ENCODE measurements at regions not wholly inside any gene's neighbourhood (a gene's known extent, or its start where the extent isn't known, plus 50 kb on each side); places are given as distances from the start of the nearest gene placed in this dataset.

GRCh38 chr11:70682760-70683159 lies 284.4 kb downstream of the CTTN start:
- H3K9ac ChIP-seq (ENCODE audit: low read length) = no peak overlapping the region
- no peak overlapping the region for H3K27ac ChIP-seq (ENCODE audit: low read depth, low read length)
- H3K27me3 ChIP-seq (ENCODE audit: control insufficient read depth, insufficient read depth, low read length) = no peaks in the 10 kb centered on the region
- no peak overlapping the region for H3K4me3 ChIP-seq (ENCODE audit: low read length)
- H3K4me1 ChIP-seq (ENCODE audit: control insufficient read depth, insufficient read depth, low read length) = no peaks in the 10 kb centered on the region
- peaks cover 4% of the 10 kb centered on the region for H3K36me3 ChIP-seq (ENCODE audit: control insufficient read depth, insufficient read depth, low read length)

GRCh38 chr11:70687716-70688115 lies 289.4 kb downstream of the CTTN start:
- H3K4me1 ChIP-seq (ENCODE audit: control insufficient read depth, insufficient read depth, low read length) = no peaks in the 10 kb centered on the region
- H3K27me3 ChIP-seq (ENCODE audit: control insufficient read depth, insufficient read depth, low read length) = no peaks in the 10 kb centered on the region
- peaks cover 4% of the 10 kb centered on the region for H3K36me3 ChIP-seq (ENCODE audit: control insufficient read depth, insufficient read depth, low read length)
- H3K27ac ChIP-seq (ENCODE audit: low read depth, low read length) = no peak overlapping the region
- no peak overlapping the region for H3K4me3 ChIP-seq (ENCODE audit: low read length)
- no peak overlapping the region for H3K9ac ChIP-seq (ENCODE audit: low read length)

- Histone ChIP-seq H3K27me3 (ENCODE audit: control insufficient read depth, insufficient read depth, low read length) (no peaks in the 10 kb centered on the region), H3K4me3 (ENCODE audit: low read length) (no peak overlapping the region), H3K4me1 (ENCODE audit: control insufficient read depth, insufficient read depth, low read length) (no peaks in the 10 kb centered on the region), H3K9ac (ENCODE audit: low read length) (no peak overlapping the region), H3K27ac (ENCODE audit: low read depth, low read length) (no peak overlapping the region), H3K36me3 (ENCODE audit: control insufficient read depth, insufficient read depth, low read length) (peaks cover 4% of the 10 kb centered on the region)
These were observed 289.8 kb downstream of the CTTN start for GRCh38 chr11:70688142-70688541.

GRCh38 chr11:70689764-70690163 lies 291.4 kb downstream of the CTTN start:
- no peak overlapping the region for H3K9ac ChIP-seq (ENCODE audit: low read length)
- no peak overlapping the region for H3K27ac ChIP-seq (ENCODE audit: low read depth, low read length)
- H3K4me1 ChIP-seq (ENCODE audit: control insufficient read depth, insufficient read depth, low read length) = no peaks in the 10 kb centered on the region
- H3K27me3 ChIP-seq (ENCODE audit: control insufficient read depth, insufficient read depth, low read length) = no peaks in the 10 kb centered on the region
- H3K4me3 ChIP-seq (ENCODE audit: low read length) = no peak overlapping the region
- H3K36me3 ChIP-seq (ENCODE audit: control insufficient read depth, insufficient read depth, low read length) = no peaks in the 10 kb centered on the region

- Histone ChIP-seq H3K27ac (ENCODE audit: low read depth, low read length) (no peak overlapping the region), H3K9ac (ENCODE audit: low read length) (no peak overlapping the region), H3K4me3 (ENCODE audit: low read length) (no peak overlapping the region), H3K36me3 (ENCODE audit: control insufficient read depth, insufficient read depth, low read length) (no peaks in the 10 kb centered on the region), H3K4me1 (ENCODE audit: control insufficient read depth, insufficient read depth, low read length) (no peaks in the 10 kb centered on the region), H3K27me3 (ENCODE audit: control insufficient read depth, insufficient read depth, low read length) (no peaks in the 10 kb centered on the region)
These were observed 293.8 kb downstream of the CTTN start for GRCh38 chr11:70692131-70692530.

GRCh38 chr11:70694371-70694770 lies 296.0 kb downstream of the CTTN start:
- H3K4me3 ChIP-seq (ENCODE audit: low read length) = no peak overlapping the region
- H3K27ac ChIP-seq (ENCODE audit: low read depth, low read length) = no peak overlapping the region
- H3K27me3 ChIP-seq (ENCODE audit: control insufficient read depth, insufficient read depth, low read length) = no peaks in the 10 kb centered on the region
- H3K4me1 ChIP-seq (ENCODE audit: control insufficient read depth, insufficient read depth, low read length) = no peaks in the 10 kb centered on the region
- H3K36me3 ChIP-seq (ENCODE audit: control insufficient read depth, insufficient read depth, low read length) = no peaks in the 10 kb centered on the region
- H3K9ac ChIP-seq (ENCODE audit: low read length) = no peak overlapping the region

- Histone ChIP-seq H3K27ac (ENCODE audit: low read depth, low read length) (no peak overlapping the region), H3K27me3 (ENCODE audit: control insufficient read depth, insufficient read depth, low read length) (no peaks in the 10 kb centered on the region), H3K36me3 (ENCODE audit: control insufficient read depth, insufficient read depth, low read length) (no peaks in the 10 kb centered on the region), H3K4me3 (ENCODE audit: low read length) (no peak overlapping the region), H3K9ac (ENCODE audit: low read length) (no peak overlapping the region), H3K4me1 (ENCODE audit: control insufficient read depth, insufficient read depth, low read length) (no peaks in the 10 kb centered on the region)
These were observed 297.0 kb downstream of the CTTN start for GRCh38 chr11:70695086-70695960.

GRCh38 chr11:70696076-70696475 lies 297.7 kb downstream of the CTTN start:
- Histone ChIP-seq H3K4me1 (ENCODE audit: control insufficient read depth, insufficient read depth, low read length) (no peaks in the 10 kb centered on the region), H3K4me3 (ENCODE audit: low read length) (no peak overlapping the region), H3K36me3 (ENCODE audit: control insufficient read depth, insufficient read depth, low read length) (no peaks in the 10 kb centered on the region), H3K27ac (ENCODE audit: low read depth, low read length) (no peak overlapping the region), H3K9ac (ENCODE audit: low read length) (no peak overlapping the region), H3K27me3 (ENCODE audit: control insufficient read depth, insufficient read depth, low read length) (no peaks in the 10 kb centered on the region)

- Histone ChIP-seq H3K27ac (ENCODE audit: low read depth, low read length) (no peak overlapping the region), H3K9ac (ENCODE audit: low read length) (no peak overlapping the region), H3K27me3 (ENCODE audit: control insufficient read depth, insufficient read depth, low read length) (no peaks in the 10 kb centered on the region), H3K4me3 (ENCODE audit: low read length) (no peak overlapping the region), H3K4me1 (ENCODE audit: control insufficient read depth, insufficient read depth, low read length) (no peaks in the 10 kb centered on the region), H3K36me3 (ENCODE audit: control insufficient read depth, insufficient read depth, low read length) (no peaks in the 10 kb centered on the region)
These were observed 298.2 kb downstream of the CTTN start for GRCh38 chr11:70696564-70696963.

GRCh38 chr11:70697701-70698100 lies 299.4 kb downstream of the CTTN start:
- H3K4me1 ChIP-seq (ENCODE audit: control insufficient read depth, insufficient read depth, low read length) = no peaks in the 10 kb centered on the region
- H3K36me3 ChIP-seq (ENCODE audit: control insufficient read depth, insufficient read depth, low read length) = no peaks in the 10 kb centered on the region
- no peaks in the 10 kb centered on the region for H3K27me3 ChIP-seq (ENCODE audit: control insufficient read depth, insufficient read depth, low read length)
- H3K27ac ChIP-seq (ENCODE audit: low read depth, low read length) = no peak overlapping the region
- H3K9ac ChIP-seq (ENCODE audit: low read length) = no peak overlapping the region
- no peak overlapping the region for H3K4me3 ChIP-seq (ENCODE audit: low read length)

GRCh38 chr11:70698871-70699270 lies 300.5 kb downstream of the CTTN start:
- H3K36me3 ChIP-seq (ENCODE audit: control insufficient read depth, insufficient read depth, low read length) = no peaks in the 10 kb centered on the region
- no peak overlapping the region for H3K4me3 ChIP-seq (ENCODE audit: low read length)
- H3K4me1 ChIP-seq (ENCODE audit: control insufficient read depth, insufficient read depth, low read length) = no peaks in the 10 kb centered on the region
- H3K9ac ChIP-seq (ENCODE audit: low read length) = no peak overlapping the region
- H3K27ac ChIP-seq (ENCODE audit: low read depth, low read length) = no peak overlapping the region
- H3K27me3 ChIP-seq (ENCODE audit: control insufficient read depth, insufficient read depth, low read length) = no peaks in the 10 kb centered on the region

GRCh38 chr11:70699294-70700221 lies 301.2 kb downstream of the CTTN start:
- H3K27me3 ChIP-seq (ENCODE audit: control insufficient read depth, insufficient read depth, low read length) = no peaks in the 10 kb centered on the region
- no peak overlapping the region for H3K27ac ChIP-seq (ENCODE audit: low read depth, low read length)
- no peaks in the 10 kb centered on the region for H3K36me3 ChIP-seq (ENCODE audit: control insufficient read depth, insufficient read depth, low read length)
- no peaks in the 10 kb centered on the region for H3K4me1 ChIP-seq (ENCODE audit: control insufficient read depth, insufficient read depth, low read length)
- H3K9ac ChIP-seq (ENCODE audit: low read length) = no peak overlapping the region
- no peak overlapping the region for H3K4me3 ChIP-seq (ENCODE audit: low read length)

Data from rectal smooth muscle tissue (tissue), 1 donor.